Left kidney (tissue), 1 donor: ENCODE measurements at regions not wholly inside any gene's neighbourhood (a gene's known extent, or its start where the extent isn't known, plus 50 kb on each side); places are given as distances from the start of the nearest gene placed in this dataset.
A peak's percentile ranks its signal among the peaks of the same experiment; 100 is the strongest.

Experiments
- DNase-seq: peaks from one replicate; pipeline ENCODE4 v3.0.0-alpha.2; 2013

- no peak for DNase-seq
Observed at GRCh38 chr1:4431491-4431890, 222.9 kb upstream of the AJAP1 start.

- no peak for DNase-seq
Observed at GRCh38 chr1:4433075-4433474, 221.3 kb upstream of the AJAP1 start.

DNA sequence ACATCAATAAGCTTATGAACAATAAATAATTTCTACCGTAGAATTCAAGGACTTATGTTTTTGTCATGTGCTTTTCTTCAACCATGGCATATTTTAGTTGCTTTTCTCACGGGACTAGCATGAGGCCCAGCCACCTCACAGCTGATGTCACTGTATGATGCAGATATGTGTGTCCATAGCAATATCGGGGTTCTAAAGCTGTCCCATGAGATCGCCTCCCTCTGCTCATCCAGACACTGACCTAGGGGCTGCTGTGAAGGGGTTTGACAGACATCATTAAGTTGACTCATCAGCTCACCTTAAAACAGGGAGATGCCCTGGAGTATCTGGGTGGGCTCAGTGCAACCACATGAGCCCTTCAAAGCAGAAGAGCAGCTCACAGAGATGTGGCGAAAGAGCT lies 210.3 kb upstream of the AJAP1 start:
- DNase-seq = no peak

DNA sequence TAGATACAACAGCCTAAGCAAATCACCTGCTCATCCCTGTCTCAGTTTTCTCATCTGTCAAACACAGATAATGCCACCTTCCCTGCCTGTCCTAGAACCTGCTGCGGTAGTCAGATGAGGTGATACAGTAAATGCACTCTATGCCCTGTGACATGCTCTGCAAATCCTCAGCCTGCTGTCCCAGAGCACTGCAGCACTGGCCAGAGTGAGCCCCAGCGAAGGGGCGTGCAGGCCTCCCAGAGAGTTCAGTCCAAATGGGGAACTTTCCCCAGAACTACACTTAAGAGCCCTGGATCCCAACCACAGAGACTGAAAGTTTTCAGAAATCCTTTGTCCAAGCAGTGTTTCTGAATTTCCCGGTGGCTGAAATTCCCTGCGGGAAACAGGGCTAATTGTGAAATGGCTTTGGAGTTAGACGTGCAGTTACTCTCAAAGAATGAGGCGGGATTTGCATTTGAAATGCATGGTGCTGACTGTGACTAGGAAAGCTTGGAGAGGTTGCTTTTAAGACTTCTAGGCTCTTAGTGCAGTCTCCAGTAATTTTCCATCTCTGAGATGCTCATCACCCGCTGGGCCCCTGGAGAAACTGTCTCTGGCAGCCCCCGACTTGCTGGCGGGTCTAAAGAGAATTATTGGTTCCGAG lies 206.5 kb upstream of the AJAP1 start:
- no peak for DNase-seq

DNA sequence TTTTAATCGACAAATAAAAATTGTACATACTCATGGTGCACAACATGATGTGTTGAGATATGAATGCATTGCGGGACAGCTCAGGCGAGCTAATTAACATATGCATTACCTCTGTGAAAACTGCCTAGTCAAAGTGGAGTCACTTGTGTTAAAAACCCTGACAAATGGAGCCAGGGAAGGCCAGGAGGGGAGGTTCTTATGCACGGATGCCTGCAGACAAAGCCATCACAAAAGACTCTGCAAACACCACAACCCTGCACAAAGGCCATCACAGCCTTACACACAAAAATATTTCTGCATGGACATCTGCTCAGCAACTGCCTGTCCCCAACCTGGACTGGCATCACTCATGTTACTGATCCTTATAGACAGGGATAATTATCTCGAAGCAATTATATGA lies 204.4 kb upstream of the AJAP1 start:
- DNase-seq = no peak

- no peak for DNase-seq
Observed at GRCh38 chr1:4452701-4453100, 201.7 kb upstream of the AJAP1 start.

GRCh38 chr1:4460052-4460451 lies 194.4 kb upstream of the AJAP1 start:
- DNase-seq = no peak

- no peak for DNase-seq
Observed at GRCh38 chr1:4460651-4461050, 193.8 kb upstream of the AJAP1 start.

GRCh38 chr1:4461726-4462290 lies 192.6 kb upstream of the AJAP1 start:
- DNase-seq = no peak

GRCh38 chr1:4462831-4463484 lies 191.5 kb upstream of the AJAP1 start:
- DNase-seq = no peak

DNA sequence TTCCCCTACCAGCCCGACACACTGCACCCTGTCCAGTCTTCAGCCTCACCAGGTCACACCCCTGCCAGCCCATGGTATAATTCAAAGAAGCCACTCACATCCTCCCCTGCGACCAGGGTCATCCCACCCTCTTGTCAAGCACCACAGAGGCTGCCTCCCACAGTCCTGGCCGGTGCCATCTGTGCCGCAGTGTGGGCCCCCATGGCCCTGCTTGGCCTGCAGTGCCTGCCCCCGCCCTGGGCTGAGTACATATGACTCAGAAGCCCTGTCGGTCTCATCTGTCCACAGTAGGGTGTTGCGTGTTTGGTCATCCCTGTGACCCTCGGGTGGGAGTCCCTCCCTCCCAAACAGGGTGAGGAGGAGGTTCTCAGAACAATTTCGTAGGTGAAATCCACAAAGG lies 190.8 kb upstream of the AJAP1 start:
- DNase-seq = no peak

- DNase-seq = no peak
Observed at GRCh38 chr1:4464478-4464877, 189.9 kb upstream of the AJAP1 start.

DNA sequence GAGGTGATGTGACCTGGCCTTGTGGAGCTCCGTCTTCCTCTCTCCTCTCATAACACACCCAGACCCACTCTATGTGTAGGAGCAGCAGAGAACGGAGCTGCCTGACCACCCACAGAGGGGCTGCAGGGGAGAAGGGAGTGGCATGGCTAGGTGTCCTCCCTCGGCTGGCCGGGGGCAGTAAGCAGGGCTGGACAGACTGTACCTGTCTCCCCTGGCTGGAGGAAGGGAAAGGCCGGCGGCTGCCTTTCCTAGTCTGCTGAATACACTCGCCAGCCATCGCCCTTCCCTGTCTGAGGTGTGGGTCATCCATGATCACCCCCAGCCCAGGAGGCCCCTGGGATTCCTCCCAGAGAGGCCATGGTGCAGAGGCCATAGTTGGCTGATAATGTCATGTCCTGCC lies 187.2 kb upstream of the AJAP1 start:
- no peak for DNase-seq

- no peak for DNase-seq
Observed at GRCh38 chr1:4468386-4468785, 186.0 kb upstream of the AJAP1 start.

DNA sequence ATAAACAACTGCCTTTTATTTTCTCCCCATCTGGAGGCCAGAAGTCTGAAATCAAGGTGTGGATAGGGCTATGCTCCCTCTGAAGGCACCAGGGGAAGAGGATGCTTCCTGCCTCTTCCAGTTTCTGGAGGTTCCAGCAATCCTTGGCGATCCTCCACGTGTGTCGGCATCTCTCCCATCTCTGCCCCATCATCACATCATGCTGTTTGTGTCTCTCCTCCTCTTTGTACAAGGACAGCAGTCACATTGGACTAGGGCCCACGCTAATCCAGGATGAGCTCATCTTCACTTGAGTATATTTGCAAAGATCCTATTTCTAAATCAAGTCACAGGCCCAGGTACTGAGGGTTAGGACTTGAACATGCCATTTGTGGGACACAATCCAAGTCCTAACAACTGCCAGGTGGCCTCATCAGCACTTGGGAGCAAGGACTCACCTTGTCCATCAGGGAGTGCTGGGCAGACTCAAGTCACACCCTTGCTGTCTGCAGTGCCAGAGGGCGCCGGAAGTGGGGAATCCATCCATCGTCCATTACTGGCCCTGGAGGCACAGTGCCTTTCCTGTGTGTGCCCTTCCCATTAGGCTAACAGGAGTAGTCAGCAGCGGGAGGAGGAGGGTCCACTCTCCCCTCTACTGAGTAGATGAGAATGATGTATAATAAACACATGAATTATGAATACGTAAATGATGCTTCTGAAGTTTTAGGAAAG lies 185.4 kb upstream of the AJAP1 start:
- DNase-seq = no peak

DNA sequence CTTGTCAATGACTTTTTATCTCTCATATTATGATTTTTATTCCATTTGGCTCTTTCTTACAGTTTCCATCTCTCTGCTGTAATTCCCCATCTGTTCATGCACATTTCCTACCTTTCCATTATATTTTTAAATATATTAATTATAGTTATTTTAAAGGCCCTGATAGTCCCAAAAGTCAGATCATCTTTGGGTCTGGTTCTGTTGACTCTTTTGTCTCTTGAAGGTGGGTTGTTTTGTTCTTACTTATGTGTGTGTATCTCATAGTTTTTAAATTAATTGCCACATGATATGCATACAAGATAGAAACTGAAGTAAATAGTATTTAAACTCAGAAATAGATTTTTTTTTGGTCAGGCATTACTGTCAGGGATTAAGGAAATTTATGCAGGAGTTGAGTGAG lies 178.0 kb upstream of the AJAP1 start:
- DNase-seq = no peak

DNA sequence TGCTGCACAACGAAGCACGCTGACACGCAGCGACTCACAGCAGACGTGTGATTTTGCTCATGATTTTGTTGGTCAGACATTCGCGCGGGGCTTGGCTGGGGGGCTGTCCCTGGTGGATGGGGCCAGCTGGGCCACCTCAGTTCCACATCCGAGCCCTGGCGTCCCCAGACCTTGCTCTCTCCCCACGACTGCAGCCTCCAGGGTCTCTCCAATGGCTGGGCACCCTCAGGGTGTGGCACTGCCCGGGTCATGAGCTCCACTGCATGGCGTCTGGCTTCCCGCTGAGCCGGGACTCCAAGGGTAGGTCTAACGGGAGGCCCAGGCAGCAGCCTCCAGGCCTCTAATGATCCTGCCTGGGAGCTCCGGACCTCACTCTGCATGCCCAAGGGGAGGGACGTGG lies 173.0 kb upstream of the AJAP1 start:
- no peak for DNase-seq

GRCh38 chr1:4482526-4482925 lies 171.9 kb upstream of the AJAP1 start:
- DNase-seq = no peak

- DNase-seq = peak; percentile 6
Observed at GRCh38 chr1:4483021-4483625, 171.3 kb upstream of the AJAP1 start.

- peak; percentile 47 for DNase-seq
Observed at GRCh38 chr1:4485398-4485797, 169.0 kb upstream of the AJAP1 start.

- DNase-seq = no peak
Observed at GRCh38 chr1:4485878-4486277, 168.5 kb upstream of the AJAP1 start.

DNA sequence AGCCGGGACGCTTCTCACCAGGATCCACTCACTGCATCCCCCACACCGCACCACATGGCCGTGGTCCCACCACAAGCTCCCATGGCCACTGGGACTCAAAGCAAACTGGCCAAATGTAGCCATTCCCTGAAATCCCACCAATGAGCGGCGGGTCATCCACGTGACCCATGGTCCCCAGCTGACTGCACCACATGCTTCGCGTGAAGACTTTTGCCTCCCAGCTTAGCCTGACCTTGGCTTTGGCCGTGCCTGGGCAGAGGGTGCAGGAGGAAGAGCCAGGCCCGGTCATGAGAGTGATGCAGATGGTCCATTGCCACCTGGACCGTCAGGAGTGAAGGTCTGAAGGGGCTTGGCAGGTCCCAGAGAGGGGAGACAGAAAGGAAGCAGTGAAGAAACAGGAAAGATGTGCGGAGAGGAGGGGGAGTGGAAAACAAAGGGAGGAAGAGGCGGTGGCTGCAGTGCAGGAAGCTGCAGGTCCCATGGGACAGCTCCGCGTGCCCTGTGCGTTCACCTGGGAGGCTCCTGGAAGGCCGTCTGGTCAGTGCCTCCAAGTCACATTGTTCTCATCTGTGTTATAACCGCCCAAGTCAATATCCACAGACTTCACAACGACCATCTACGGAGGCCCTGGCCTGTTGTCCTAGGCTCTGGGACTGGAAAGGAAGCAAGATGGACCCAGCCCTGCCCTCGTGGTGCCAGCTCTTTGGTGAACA lies 167.8 kb upstream of the AJAP1 start:
- no peak for DNase-seq
